Mesendoderm (in vitro differentiated cells): ENCODE measurements at regions not wholly inside any gene's neighbourhood (a gene's known extent, or its start where the extent isn't known, plus 50 kb on each side); places are given as distances from the start of the nearest gene placed in this dataset.

Experiments
- DNase-seq: peaks from one replicate; pipeline ENCODE4 v3.0.0; 2013
- H2AK5ac ChIP-seq: 2 replicates; pipeline ENCODE4 v1.6.1; 2013; ENCODE audit warnings: low read length, inconsistent platforms
- H2BK120ac ChIP-seq: 2 replicates; pipeline ENCODE4 v1.6.1; 2013; ENCODE audit warnings: low read depth, mild to moderate bottlenecking, low read length, moderate library complexity, mixed read lengths
- H2BK15ac ChIP-seq: replicated peaks from 2 replicates; pipeline ENCODE4 v1.6.1; 2013; ENCODE audit warnings: low read depth, mild to moderate bottlenecking, moderate library complexity
- H2BK5ac ChIP-seq: 2 replicates; pipeline ENCODE4 v1.6.1; 2013; ENCODE audit warnings: low read length, inconsistent platforms
- H3K18ac ChIP-seq: 2 replicates; pipeline ENCODE4 v1.6.1; 2013; ENCODE audit warnings: mild to moderate bottlenecking, low read length, mixed read lengths
- H3K23ac ChIP-seq: one replicate; pipeline ENCODE4 v1.6.1; 2013; ENCODE audit warnings: low read length
- H3K27ac ChIP-seq: 2 replicates; pipeline ENCODE4 v1.5.1; 2013; ENCODE audit warnings: low read depth, mild to moderate bottlenecking, inconsistent platforms, low read length, moderate library complexity
- H3K27me3 ChIP-seq: 2 replicates; pipeline ENCODE4 v1.6.1; 2013; ENCODE audit warnings: low read length, control low read depth, mild to moderate bottlenecking, inconsistent platforms; ENCODE audit not compliant: insufficient read depth, poor library complexity
- H3K36me3 ChIP-seq: 2 replicates; pipeline ENCODE4 v1.6.1; 2013; ENCODE audit warnings: low read length, inconsistent platforms; ENCODE audit not compliant: control insufficient read depth, insufficient read depth
- H3K4ac ChIP-seq: one replicate; pipeline ENCODE4 v1.6.1; 2013; ENCODE audit warnings: low read depth, mild to moderate bottlenecking, low read length, moderate library complexity
- H3K4me1 ChIP-seq: 2 replicates; pipeline ENCODE4 v1.6.1; 2013; ENCODE audit warnings: low read depth, low read length, inconsistent platforms; ENCODE audit not compliant: control insufficient read depth
- H3K4me2 ChIP-seq: 2 replicates; pipeline ENCODE4 v1.6.1; 2013; ENCODE audit warnings: low read length
- H3K4me3 ChIP-seq: 2 replicates; pipeline ENCODE4 v1.5.1; 2013; ENCODE audit warnings: mild to moderate bottlenecking, low read length
- H3K56ac ChIP-seq: one replicate; pipeline ENCODE4 v1.6.1; 2013; ENCODE audit warnings: low read length
- H3K79me1 ChIP-seq: 2 replicates; pipeline ENCODE4 v1.6.1; 2013; ENCODE audit warnings: low read length, inconsistent platforms
- H3K79me2 ChIP-seq: 2 replicates; pipeline ENCODE4 v1.6.1; 2013; ENCODE audit warnings: mild to moderate bottlenecking, low read length; ENCODE audit not compliant: control insufficient read depth, insufficient read depth
- H3K9ac ChIP-seq: 2 replicates; pipeline ENCODE4 v1.6.1; 2013; ENCODE audit warnings: low read length, inconsistent platforms
- H4K5ac ChIP-seq: one replicate; pipeline ENCODE4 v1.6.1; 2013; ENCODE audit warnings: low read length
- H4K8ac ChIP-seq: one replicate; pipeline ENCODE4 v1.6.1; 2013; ENCODE audit warnings: low read depth, mild to moderate bottlenecking, control low read depth, low read length, moderate library complexity
- WGBS: extraction: QIAGEN DNeasy Blood & Tissue Kit; methylation state at CpG from one replicate; pipeline ENCODE4 v1.1.7; 2013; ENCODE audit warnings: low lambda C conversion rate, missing lambda C conversion rate; ENCODE audit not compliant: insufficient coverage; ENCODE audit errors: extremely low coverage; 5-methylcytosine and 5-hydroxymethylcytosine counted together

DNA sequence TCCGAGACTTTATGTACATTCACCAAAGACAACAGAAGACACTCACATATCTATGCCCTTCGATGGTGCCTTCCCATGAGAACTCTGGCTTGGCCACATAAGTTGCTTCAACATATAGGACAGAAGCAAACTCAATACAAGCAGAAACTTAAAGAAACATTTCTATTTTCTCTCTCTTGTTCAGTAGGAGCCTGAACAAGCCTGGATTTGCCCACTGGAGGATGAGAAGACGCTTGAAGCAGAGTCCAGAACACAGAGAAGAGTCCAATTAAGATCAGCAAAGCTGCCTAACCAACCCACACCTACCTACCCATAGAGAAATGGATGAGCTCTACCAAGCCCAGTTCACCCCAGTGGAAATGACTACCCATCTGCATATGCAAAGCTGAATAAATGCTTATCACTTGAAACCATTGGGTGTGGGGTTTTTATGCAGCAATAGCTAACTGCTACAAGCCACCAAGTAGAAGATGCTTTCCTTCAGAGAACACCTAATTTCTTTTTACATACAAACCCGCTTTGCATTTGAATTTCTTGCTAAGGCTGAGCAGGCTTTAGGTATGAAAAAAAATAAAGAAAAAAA lies 337.9 kb upstream of the DYNLRB2 start:
- H3K27ac ChIP-seq = no peak overlapping the region
- no peaks in the 10 kb centered on the region for H3K27me3 ChIP-seq
- no peaks in the 10 kb centered on the region for H3K4me1 ChIP-seq
- H2BK120ac ChIP-seq = no peak overlapping the region
- H3K23ac ChIP-seq = no peak overlapping the region
- H3K9ac ChIP-seq = no peak overlapping the region
- H2AK5ac ChIP-seq = no peak overlapping the region
- H3K79me2 ChIP-seq = no peaks in the 10 kb centered on the region
- DNase-seq = no peak
- no peak overlapping the region for H4K8ac ChIP-seq
- H3K4me3 ChIP-seq = no peak overlapping the region
- H4K5ac ChIP-seq = no peak overlapping the region
- H3K56ac ChIP-seq = no peak overlapping the region
- peak overlapping the region; percentile 18 for H3K18ac ChIP-seq
- H2BK5ac ChIP-seq = no peak overlapping the region
- no peaks in the 10 kb centered on the region for H3K79me1 ChIP-seq
- no peak overlapping the region for H3K4me2 ChIP-seq
- WGBS = no CpG with 5 or more reads among the region's 4 CpGs
- H3K36me3 ChIP-seq = no peaks in the 10 kb centered on the region
- no peak overlapping the region for H2BK15ac ChIP-seq
- no peak overlapping the region for H3K4ac ChIP-seq

DNA sequence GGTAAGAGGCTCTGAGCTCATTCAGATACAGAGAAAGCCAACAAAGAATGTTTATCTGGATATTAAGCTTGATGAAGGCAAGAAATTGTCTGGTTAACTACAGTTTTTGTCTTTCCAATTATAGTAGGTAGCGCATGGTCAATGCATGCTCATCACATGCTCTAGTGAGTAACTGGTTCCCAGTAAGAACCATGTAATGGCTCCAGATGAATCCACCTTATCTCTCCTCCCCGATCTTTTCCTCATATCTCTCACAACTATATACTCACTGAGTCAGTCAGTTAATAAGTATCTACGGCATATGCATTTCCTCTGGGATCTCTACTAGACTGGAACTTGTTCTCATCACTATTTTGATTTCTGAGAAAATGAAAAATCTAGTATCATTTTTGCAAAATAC lies 340.7 kb upstream of the DYNLRB2 start:
- Histone ChIP-seq H3K4me3 (no peak overlapping the region), H2BK15ac (no peak overlapping the region), H4K8ac (no peak overlapping the region), H2AK5ac (no peak overlapping the region), H2BK120ac (no peak overlapping the region), H3K18ac (no peak overlapping the region), H3K4me1 (no peaks in the 10 kb centered on the region), H3K36me3 (no peaks in the 10 kb centered on the region), H2BK5ac (no peak overlapping the region), H4K5ac (no peak overlapping the region), H3K9ac (no peak overlapping the region), H3K79me2 (no peaks in the 10 kb centered on the region), H3K4ac (no peak overlapping the region), H3K27me3 (no peaks in the 10 kb centered on the region), H3K23ac (no peak overlapping the region), H3K56ac (no peak overlapping the region), H3K27ac (no peak overlapping the region), H3K79me1 (no peaks in the 10 kb centered on the region), H3K4me2 (no peak overlapping the region)
- no peak for DNase-seq
- WGBS = no CpG with 5 or more reads among the region's 3 CpGs

DNA sequence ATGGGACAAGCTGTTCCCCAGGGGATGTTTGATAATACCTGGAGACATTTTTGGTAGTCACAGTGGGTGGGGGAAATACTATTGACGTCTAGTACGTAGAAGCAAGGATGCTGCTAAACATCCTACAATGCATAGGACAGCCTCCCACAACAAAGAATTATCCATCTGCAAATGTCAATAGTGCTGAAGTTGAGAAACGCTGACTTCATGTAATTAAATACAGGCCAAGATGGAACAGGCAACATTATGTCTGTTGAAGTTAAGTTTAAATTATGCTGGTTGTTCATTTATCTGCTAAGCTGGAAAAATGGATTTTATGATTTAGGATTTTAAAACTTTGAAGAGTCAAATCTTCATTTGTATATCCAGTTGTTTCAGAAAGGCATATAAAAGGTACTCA lies 341.2 kb upstream of the DYNLRB2 start:
- H3K36me3 ChIP-seq = no peaks in the 10 kb centered on the region
- DNase-seq = no peak
- H2BK120ac ChIP-seq = no peak overlapping the region
- no peak overlapping the region for H4K5ac ChIP-seq
- WGBS = no CpG with 5 or more reads among the region's 3 CpGs
- no peak overlapping the region for H4K8ac ChIP-seq
- H3K4me2 ChIP-seq = no peak overlapping the region
- no peak overlapping the region for H2BK15ac ChIP-seq
- H2BK5ac ChIP-seq = no peak overlapping the region
- H3K27me3 ChIP-seq = no peaks in the 10 kb centered on the region
- no peak overlapping the region for H3K4me3 ChIP-seq
- H2AK5ac ChIP-seq = no peak overlapping the region
- H3K56ac ChIP-seq = no peak overlapping the region
- H3K23ac ChIP-seq = no peak overlapping the region
- no peak overlapping the region for H3K9ac ChIP-seq
- no peaks in the 10 kb centered on the region for H3K79me1 ChIP-seq
- no peaks in the 10 kb centered on the region for H3K4me1 ChIP-seq
- no peak overlapping the region for H3K27ac ChIP-seq
- H3K79me2 ChIP-seq = no peaks in the 10 kb centered on the region
- H3K4ac ChIP-seq = no peak overlapping the region
- no peak overlapping the region for H3K18ac ChIP-seq

DNA sequence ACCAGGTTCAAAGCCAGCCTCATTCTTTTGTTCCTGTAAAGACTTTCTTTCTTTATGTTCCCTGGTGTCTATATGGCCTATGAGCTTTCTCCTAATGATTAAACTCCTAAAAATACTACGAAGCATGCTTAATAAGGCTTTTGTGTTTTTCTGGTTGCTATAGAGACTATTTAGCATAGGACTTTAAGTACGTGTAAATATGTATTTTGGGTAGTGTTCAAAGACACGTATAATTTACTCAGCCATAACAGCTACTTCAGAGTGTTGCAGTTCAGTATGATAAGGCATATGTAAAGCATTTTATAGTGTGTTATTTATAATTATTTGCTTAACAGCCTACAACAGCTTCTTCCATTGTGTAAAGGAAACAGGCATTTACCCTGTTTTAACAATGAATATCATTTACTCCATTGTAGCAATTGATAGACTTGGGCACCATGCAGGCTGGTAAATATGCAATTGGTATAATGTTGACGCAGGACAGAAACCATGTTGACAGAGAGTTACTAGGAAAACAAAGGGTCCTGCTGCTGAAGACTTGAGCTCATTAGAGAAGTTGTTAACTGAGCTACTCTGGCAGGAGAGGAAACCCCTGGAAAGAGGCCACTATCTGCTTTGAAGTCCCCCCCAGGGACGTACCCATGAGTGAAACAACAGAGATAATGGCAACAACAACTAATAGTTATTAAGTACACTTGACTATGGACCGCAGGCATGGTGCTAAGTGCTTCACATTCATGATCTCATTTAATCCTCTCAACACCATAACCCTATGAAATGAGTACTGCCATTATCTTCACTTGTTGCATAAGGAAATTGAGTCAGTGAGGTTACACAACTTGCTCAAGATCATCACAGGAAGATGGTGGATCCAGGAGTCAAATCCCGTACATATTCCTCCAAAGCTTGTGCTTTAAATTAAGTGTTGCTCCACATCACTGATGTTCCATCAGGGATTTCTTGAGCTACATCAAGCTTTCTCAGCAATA lies 342.2 kb upstream of the DYNLRB2 start:
- Histone ChIP-seq H4K8ac (no peak overlapping the region), H2BK15ac (no peak overlapping the region), H3K27ac (no peak overlapping the region), H4K5ac (no peak overlapping the region), H2BK5ac (no peak overlapping the region), H3K36me3 (no peaks in the 10 kb centered on the region), H3K9ac (no peak overlapping the region), H3K79me2 (no peaks in the 10 kb centered on the region), H2BK120ac (no peak overlapping the region), H3K23ac (no peak overlapping the region), H3K18ac (no peak overlapping the region), H3K4me1 (no peaks in the 10 kb centered on the region), H3K79me1 (no peaks in the 10 kb centered on the region), H3K4ac (no peak overlapping the region), H2AK5ac (no peak overlapping the region), H3K4me3 (no peak overlapping the region), H3K4me2 (no peak overlapping the region), H3K56ac (no peak overlapping the region), H3K27me3 (no peaks in the 10 kb centered on the region)
- DNase-seq = peak; percentile 77
- no CpG with 5 or more reads among the region's 7 CpGs for WGBS

DNA sequence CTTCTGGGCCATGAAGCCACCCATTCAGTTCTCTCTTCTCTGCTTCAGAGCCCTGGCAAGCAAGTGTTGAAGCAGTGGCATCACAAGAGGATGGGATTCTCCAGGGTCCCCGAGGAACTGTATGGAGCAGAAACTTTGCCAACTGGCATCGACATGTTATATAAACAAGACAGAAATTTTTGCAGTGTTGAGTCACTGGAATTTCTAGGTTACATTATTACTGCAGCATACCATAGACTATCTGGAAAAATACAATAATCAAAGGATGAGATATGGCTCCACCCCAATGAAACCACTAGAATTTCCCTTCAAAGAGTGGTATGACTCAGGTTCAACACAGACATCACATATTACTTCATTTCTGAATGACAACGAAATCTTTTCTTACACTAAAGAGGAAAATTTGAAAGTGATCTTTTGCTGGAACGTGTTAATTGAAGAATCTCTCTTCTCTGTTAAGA lies 343.0 kb upstream of the DYNLRB2 start:
- no peaks in the 10 kb centered on the region for H3K79me2 ChIP-seq
- no peaks in the 10 kb centered on the region for H3K36me3 ChIP-seq
- no peak overlapping the region for H4K5ac ChIP-seq
- H3K23ac ChIP-seq = no peak overlapping the region
- H3K4me3 ChIP-seq = no peak overlapping the region
- H3K56ac ChIP-seq = no peak overlapping the region
- H3K4me2 ChIP-seq = no peak overlapping the region
- no peak overlapping the region for H3K18ac ChIP-seq
- H2AK5ac ChIP-seq = no peak overlapping the region
- DNase-seq = no peak
- H3K79me1 ChIP-seq = no peaks in the 10 kb centered on the region
- no peak overlapping the region for H4K8ac ChIP-seq
- H3K4ac ChIP-seq = no peak overlapping the region
- no peak overlapping the region for H3K27ac ChIP-seq
- H2BK120ac ChIP-seq = no peak overlapping the region
- H2BK15ac ChIP-seq = no peak overlapping the region
- no CpG with 5 or more reads among the region's 4 CpGs for WGBS
- no peak overlapping the region for H3K9ac ChIP-seq
- H2BK5ac ChIP-seq = no peak overlapping the region
- H3K27me3 ChIP-seq = no peaks in the 10 kb centered on the region
- H3K4me1 ChIP-seq = no peaks in the 10 kb centered on the region
